GM12878 (cell line): ENCODE measurements at regions not wholly inside any gene's neighbourhood (a gene's known extent, or its start where the extent isn't known, plus 50 kb on each side); places are given as distances from the start of the nearest gene placed in this dataset.

Source experiments
- ATAC-seq: fragments of 200-7000 bp; cut with Tn5 transposase; 3 replicates; pipeline ENCODE4 v1.9.1; 2020; ENCODE audit warnings: mild to moderate bottlenecking, moderate library complexity
- BruUV-seq: library from RNA; stranded (reverse); fragments of 400-500 nt; replicated peaks from 2 replicates; lab custom pipeline; 2021; lab: Mats Ljungman, UMichigan
- CTCF ChIA-PET: fragments of 300-600 bp; sonication (Branson Sonifier 250); formaldehyde crosslinking; extraction: SDS; loops from one replicate; lab custom pipeline; 2021; ENCODE audit warnings: inconsistent platforms; lab: Yijun Ruan, JAX
- POLR2A ChIA-PET: fragments of 350-600 bp; formaldehyde crosslinking; extraction: SDS; loops from one replicate; lab custom pipeline; 2021; ENCODE audit warnings: inconsistent platforms; lab: Charles Lee
- RAD21 ChIA-PET: fragments of 300-600 bp; sonication (Branson Sonifier 250); formaldehyde crosslinking; loops from one replicate; lab custom pipeline; 2023; ENCODE audit warnings: antibody characterized with exemption; ENCODE audit not compliant: unreplicated experiment; lab: Charles Lee
- SMC1A ChIA-PET: fragments of 300-600 bp; sonication (Branson Sonifier 250); formaldehyde crosslinking; loops from one replicate; lab custom pipeline; 2023; ENCODE audit not compliant: unreplicated experiment, uncharacterized antibody; lab: Charles Lee
- DNase-seq: peaks from one replicate; pipeline ENCODE4 v3.0.0-alpha.2; 2011; ENCODE audit warnings: low read depth, low spot score
- FAIRE-seq: peaks from 3 replicates; lab custom pipeline; 2011; peaks lifted over from hg19 to GRCh38; lab: Jason Lieb, UNC
- H2AFZ ChIP-seq: 2 replicates; pipeline ENCODE4 v1.6.0; 2011; ENCODE audit warnings: low read depth, low read length, control low read depth; ENCODE audit not compliant: control insufficient read depth
- H3K27ac ChIP-seq: 2 replicates; pipeline ENCODE4 v1.5.1; 2011; ENCODE audit warnings: control low read depth; ENCODE audit not compliant: control insufficient read depth, insufficient read depth
- H3K27me3 ChIP-seq, 2 experiments: replicated peaks in 1 of 2; 2 replicates each; pipeline versions ENCODE4 v1.6.0 to v1.6.1; 2011; ENCODE audit warnings: low read length in 1 of 2; ENCODE audit not compliant: control insufficient read depth in 2 of 2, insufficient read depth in 2 of 2
- H3K36me3 ChIP-seq, 2 experiments: 2 replicates each; pipeline ENCODE4 v1.5.1; 2011; ENCODE audit warnings: low read length in 1 of 2; ENCODE audit not compliant: control insufficient read depth in 2 of 2, insufficient read depth in 2 of 2
- H3K4me1 ChIP-seq: 2 replicates; pipeline ENCODE4 v1.6.1; 2011; ENCODE audit warnings: mild to moderate bottlenecking, low read length, moderate library complexity, mixed read lengths; ENCODE audit not compliant: control insufficient read depth, insufficient read depth
- H3K4me2 ChIP-seq: 2 replicates; pipeline ENCODE4 v1.6.0; 2011; ENCODE audit warnings: control low read depth; ENCODE audit not compliant: control insufficient read depth, insufficient read depth
- H3K4me3 ChIP-seq: fragments of 200-600 bp; sonication (generic); 2 replicates; pipeline ENCODE4 v1.5.1; 2016
- H3K79me2 ChIP-seq: 2 replicates; pipeline ENCODE4 v1.6.0; 2011; ENCODE audit warnings: low read length; ENCODE audit not compliant: control insufficient read depth, insufficient read depth
- H3K9ac ChIP-seq: 2 replicates; pipeline ENCODE4 v1.8.0; 2011; ENCODE audit warnings: low read length, control low read depth, mixed read lengths; ENCODE audit not compliant: control insufficient read depth, insufficient read depth
- H3K9me3 ChIP-seq: replicated peaks from 3 replicates; pipeline ENCODE4 v1.5.1; 2011; ENCODE audit warnings: mild to moderate bottlenecking, low read length; ENCODE audit not compliant: control insufficient read depth, insufficient read depth
- H4K20me1 ChIP-seq: 2 replicates; pipeline ENCODE4 v1.6.0; 2011; ENCODE audit not compliant: control insufficient read depth, insufficient read depth
- BMI1 ChIP-seq: fragments of 450-650 bp; IDR thresholded peaks from 2 replicates; pipeline ENCODE4 v1.6.1; 2016; ENCODE audit warnings: mild to moderate bottlenecking, moderate library complexity, borderline replicate concordance
- CBFB ChIP-seq: IDR thresholded peaks from 2 replicates; pipeline ENCODE4 v1.6.1; 2016; ENCODE audit warnings: antibody characterized with exemption, low read depth
- ESRRA ChIP-seq: IDR thresholded peaks from 2 replicates; pipeline ENCODE4 v1.6.1; 2012; ENCODE audit warnings: mild to moderate bottlenecking, low read length, improper control_type of control experiment
- JUNB ChIP-seq: IDR thresholded peaks from 2 replicates; pipeline ENCODE4 v1.6.1; 2016; ENCODE audit warnings: antibody characterized with exemption, mild to moderate bottlenecking
- MYC ChIP-seq: IDR thresholded peaks from 2 replicates; pipeline ENCODE4 v1.6.1; 2011; ENCODE audit warnings: mild to moderate bottlenecking, low read length, moderate library complexity, inconsistent platforms; ENCODE audit not compliant: insufficient read depth, insufficient replicate concordance, insufficient read length, severe bottlenecking
- PRDM15 ChIP-seq: fragments of 450-650 bp; formaldehyde crosslinking; IDR thresholded peaks from 2 replicates; pipeline ENCODE4 v1.4.0; 2020; ENCODE audit warnings: mild to moderate bottlenecking, moderate library complexity
- RAD21 ChIP-seq: IDR thresholded peaks from 2 replicates; pipeline ENCODE4 v1.6.1; 2011; ENCODE audit warnings: mild to moderate bottlenecking, low read depth, low read length, moderate library complexity; ENCODE audit not compliant: insufficient read depth
- REST ChIP-seq: IDR thresholded peaks from 2 replicates; pipeline ENCODE4 v1.6.1; 2012; ENCODE audit warnings: mild to moderate bottlenecking, low read depth, low read length
- SKIL ChIP-seq: fragments of 450-650 bp; IDR thresholded peaks from 2 replicates; pipeline ENCODE4 v1.6.1; 2017; ENCODE audit warnings: mild to moderate bottlenecking, low read depth, inconsistent platforms; ENCODE audit not compliant: poor library complexity, severe bottlenecking
- SREBF2 ChIP-seq: IDR thresholded peaks from 2 replicates; pipeline ENCODE4 v1.6.1; 2012; ENCODE audit warnings: mild to moderate bottlenecking, low read length
- SUPT20H ChIP-seq: IDR thresholded peaks from 2 replicates; pipeline ENCODE4 v1.6.1; 2011; ENCODE audit warnings: low read depth, mild to moderate bottlenecking, low read length, moderate library complexity, borderline replicate concordance; ENCODE audit not compliant: control insufficient read depth
- ZNF384 ChIP-seq: IDR thresholded peaks from 2 replicates; pipeline ENCODE4 v1.6.1; 2012; ENCODE audit warnings: low read depth, mild to moderate bottlenecking, low read length, improper control_type of control experiment, borderline replicate concordance
- in situ Hi-C: fragments of 300-500 bp; cut with MboI; formaldehyde crosslinking; loops from 9 replicates; pipeline ENCODE4 v1.14.3; 2018; ENCODE audit warnings: mixed read lengths
- intact Hi-C: fragments of 100-400 bp; cut with micrococcal nuclease; formaldehyde crosslinking; loops from one replicate; pipeline ENCODE4 v1.14.2; 2022; ENCODE audit not compliant: unreplicated experiment
- TF ChIP-seq, protein P1 (sequence below): fragments of 450-650 bp; IDR thresholded peaks from 2 replicates; pipeline ENCODE4 v1.6.1; 2017; ENCODE audit warnings: antibody characterized with exemption, mild to moderate bottlenecking, moderate library complexity

- no peak overlapping the region for H3K27ac ChIP-seq
- DNase-seq = no peak
- no peak for FAIRE-seq
- H3K27me3 ChIP-seq = no peaks in the 10 kb centered on the region
- H3K4me2 ChIP-seq = no peak overlapping the region
- SMC1A ChIA-PET = no interaction called here
- no TSS peak for BruUV-seq
- CTCF ChIA-PET = no interaction called here
- H3K79me2 ChIP-seq = no peaks in the 10 kb centered on the region
- RAD21 ChIA-PET = no interaction called here
- no peaks in the 10 kb centered on the region for H3K9me3 ChIP-seq
- intact Hi-C loops (no loop called here), in situ Hi-C loops (no loop called here)
- H3K9ac ChIP-seq = no peak overlapping the region
- H3K4me1 ChIP-seq = no peaks in the 10 kb centered on the region
- H3K4me3 ChIP-seq = no peak overlapping the region
- no peak overlapping the region for H2AFZ ChIP-seq
- H3K36me3 ChIP-seq = no peaks in the 10 kb centered on the region
- H4K20me1 ChIP-seq = no peaks in the 10 kb centered on the region
- ATAC-seq = no peak
- POLR2A ChIA-PET = no interaction called here
- TF ChIP-seq PRDM15 (CRISPR knock-in tag) (no peak), SREBF2 (no peak), ESRRA (no peak), REST (no peak), JUNB (no peak), ZNF384 (no peak), SUPT20H (no peak), CBFB (no peak), SKIL (no peak), RAD21 (no peak), BMI1 (no peak), MYC (no peak)
- TF ChIP-seq, protein P1, sequence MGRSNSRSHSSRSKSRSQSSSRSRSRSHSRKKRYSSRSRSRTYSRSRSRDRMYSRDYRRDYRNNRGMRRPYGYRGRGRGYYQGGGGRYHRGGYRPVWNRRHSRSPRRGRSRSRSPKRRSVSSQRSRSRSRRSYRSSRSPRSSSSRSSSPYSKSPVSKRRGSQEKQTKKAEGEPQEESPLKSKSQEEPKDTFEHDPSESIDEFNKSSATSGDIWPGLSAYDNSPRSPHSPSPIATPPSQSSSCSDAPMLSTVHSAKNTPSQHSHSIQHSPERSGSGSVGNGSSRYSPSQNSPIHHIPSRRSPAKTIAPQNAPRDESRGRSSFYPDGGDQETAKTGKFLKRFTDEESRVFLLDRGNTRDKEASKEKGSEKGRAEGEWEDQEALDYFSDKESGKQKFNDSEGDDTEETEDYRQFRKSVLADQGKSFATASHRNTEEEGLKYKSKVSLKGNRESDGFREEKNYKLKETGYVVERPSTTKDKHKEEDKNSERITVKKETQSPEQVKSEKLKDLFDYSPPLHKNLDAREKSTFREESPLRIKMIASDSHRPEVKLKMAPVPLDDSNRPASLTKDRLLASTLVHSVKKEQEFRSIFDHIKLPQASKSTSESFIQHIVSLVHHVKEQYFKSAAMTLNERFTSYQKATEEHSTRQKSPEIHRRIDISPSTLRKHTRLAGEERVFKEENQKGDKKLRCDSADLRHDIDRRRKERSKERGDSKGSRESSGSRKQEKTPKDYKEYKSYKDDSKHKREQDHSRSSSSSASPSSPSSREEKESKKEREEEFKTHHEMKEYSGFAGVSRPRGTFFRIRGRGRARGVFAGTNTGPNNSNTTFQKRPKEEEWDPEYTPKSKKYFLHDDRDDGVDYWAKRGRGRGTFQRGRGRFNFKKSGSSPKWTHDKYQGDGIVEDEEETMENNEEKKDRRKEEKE = no peak
Measured at GRCh38 chr18:71223486-71223885, 934.6 kb downstream of the SOCS6 start.
